ENCODE measurements at regions not wholly inside any gene's neighbourhood (a gene's known extent, or its start where the extent isn't known, plus 50 kb on each side); places are given as distances from the start of the nearest gene placed in this dataset.

- TF ChIP-seq, protein P1, sequence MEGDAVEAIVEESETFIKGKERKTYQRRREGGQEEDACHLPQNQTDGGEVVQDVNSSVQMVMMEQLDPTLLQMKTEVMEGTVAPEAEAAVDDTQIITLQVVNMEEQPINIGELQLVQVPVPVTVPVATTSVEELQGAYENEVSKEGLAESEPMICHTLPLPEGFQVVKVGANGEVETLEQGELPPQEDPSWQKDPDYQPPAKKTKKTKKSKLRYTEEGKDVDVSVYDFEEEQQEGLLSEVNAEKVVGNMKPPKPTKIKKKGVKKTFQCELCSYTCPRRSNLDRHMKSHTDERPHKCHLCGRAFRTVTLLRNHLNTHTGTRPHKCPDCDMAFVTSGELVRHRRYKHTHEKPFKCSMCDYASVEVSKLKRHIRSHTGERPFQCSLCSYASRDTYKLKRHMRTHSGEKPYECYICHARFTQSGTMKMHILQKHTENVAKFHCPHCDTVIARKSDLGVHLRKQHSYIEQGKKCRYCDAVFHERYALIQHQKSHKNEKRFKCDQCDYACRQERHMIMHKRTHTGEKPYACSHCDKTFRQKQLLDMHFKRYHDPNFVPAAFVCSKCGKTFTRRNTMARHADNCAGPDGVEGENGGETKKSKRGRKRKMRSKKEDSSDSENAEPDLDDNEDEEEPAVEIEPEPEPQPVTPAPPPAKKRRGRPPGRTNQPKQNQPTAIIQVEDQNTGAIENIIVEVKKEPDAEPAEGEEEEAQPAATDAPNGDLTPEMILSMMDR (conservative IDR thresholded peaks at IDR 0.05; ENCODE audit: low read depth, low read length): no peak
- DNase-seq (ENCODE audit: low read depth): no peak
- no peak overlapping the region for H3K4me3 ChIP-seq (ENCODE audit: low read depth, low read length)
Measured at GRCh38 chr7:145599376-145599775, 517.2 kb upstream of the CNTNAP2 start.

- DNase-seq (ENCODE audit: low read depth): no peak
- TF ChIP-seq, protein P1 (conservative IDR thresholded peaks at IDR 0.05; ENCODE audit: low read depth, low read length): no peak
Measured at GRCh38 chr7:145584401-145584800, 532.2 kb upstream of the CNTNAP2 start.

GRCh38 chr7:145582742-145583303 is 533.8 kb upstream of the CNTNAP2 start:
- DNase-seq (ENCODE audit: low read depth): no peak
- TF ChIP-seq, protein P1 (conservative IDR thresholded peaks at IDR 0.05; ENCODE audit: low read depth, low read length): no peak
- no peak overlapping the region for H3K4me3 ChIP-seq (ENCODE audit: low read depth, low read length)

More at GRCh38 chr7:145584401-145584800, 532.2 kb upstream of the CNTNAP2 start:
- no peak overlapping the region for H3K4me3 ChIP-seq (ENCODE audit: low read depth, low read length)

GRCh38 chr7:145557805-145558204 is 558.8 kb upstream of the CNTNAP2 start:
- TF ChIP-seq, protein P1 (conservative IDR thresholded peaks at IDR 0.05; ENCODE audit: low read depth, low read length): no peak
- no peak overlapping the region for H3K4me3 ChIP-seq (ENCODE audit: low read depth, low read length)
- no peak for DNase-seq (ENCODE audit: low read depth)

- no peak overlapping the region for H3K4me3 ChIP-seq (ENCODE audit: low read depth, low read length)
- TF ChIP-seq, protein P1 (conservative IDR thresholded peaks at IDR 0.05; ENCODE audit: low read depth, low read length): no peak
- no peak for DNase-seq (ENCODE audit: low read depth)
Measured at GRCh38 chr7:145543242-145543641, 573.4 kb upstream of the CNTNAP2 start.

- H3K4me3 ChIP-seq (ENCODE audit: low read depth, low read length): no peak overlapping the region
- TF ChIP-seq, protein P1 (conservative IDR thresholded peaks at IDR 0.05; ENCODE audit: low read depth, low read length): no peak
- no peak for DNase-seq (ENCODE audit: low read depth)
Measured at GRCh38 chr7:145539910-145540309, 576.7 kb upstream of the CNTNAP2 start.

GRCh38 chr7:145534301-145534700 is 582.3 kb upstream of the CNTNAP2 start:
- no peak for DNase-seq (ENCODE audit: low read depth)
- H3K4me3 ChIP-seq (ENCODE audit: low read depth, low read length): no peak overlapping the region
- TF ChIP-seq, protein P1 (conservative IDR thresholded peaks at IDR 0.05; ENCODE audit: low read depth, low read length): no peak

All from epithelial cell of proximal tubule (primary cell).